RWPE2 (cell line): ENCODE measurements at regions not wholly inside any gene's neighbourhood (a gene's known extent, or its start where the extent isn't known, plus 50 kb on each side); places are given as distances from the start of the nearest gene placed in this dataset.
"Not testable (repeated sequence)": the region's sequence is repeated elsewhere in the genome, so short reads cannot be mapped to it uniquely, and the experiment has no call there.

Source experiments
- ATAC-seq: fragments of 200-7000 bp; cut with Tn5 transposase; 3 replicates; pipeline ENCODE4 v1.9.1; 2021; ENCODE audit warnings: low read depth
- DNase-seq: peaks from one replicate; pipeline ENCODE4 v3.0.0-alpha.2; 2020; ENCODE audit warnings: low spot score
- H3K27ac ChIP-seq: fragments of 450-650 bp; 2 replicates; pipeline ENCODE4 v1.5.1; 2017; ENCODE audit warnings: mild to moderate bottlenecking; ENCODE audit not compliant: poor library complexity, severe bottlenecking
- H3K27me3 ChIP-seq: fragments of 250-450 bp; sonication (Bioruptor Pico); 2 replicates; pipeline ENCODE4 v1.5.1; 2021; ENCODE audit warnings: mild to moderate bottlenecking, moderate library complexity; ENCODE audit not compliant: insufficient read depth, poor library complexity, severe bottlenecking
- H3K36me3 ChIP-seq: fragments of 250-450 bp; sonication (Bioruptor Pico); 2 replicates; pipeline ENCODE4 v1.5.1; 2020; ENCODE audit warnings: low read depth, mild to moderate bottlenecking, moderate library complexity
- H3K4me1 ChIP-seq: fragments of 250-450 bp; sonication (Bioruptor Pico); 2 replicates; pipeline ENCODE4 v1.5.1; 2021; ENCODE audit warnings: mild to moderate bottlenecking, moderate library complexity; ENCODE audit not compliant: insufficient read depth, poor library complexity, severe bottlenecking
- H3K4me3 ChIP-seq: fragments of 250-450 bp; sonication (Bioruptor Pico); 2 replicates; pipeline ENCODE4 v1.5.1; 2021; ENCODE audit warnings: mild to moderate bottlenecking, moderate library complexity; ENCODE audit not compliant: severe bottlenecking
- H3K9me3 ChIP-seq: fragments of 250-450 bp; sonication (Bioruptor Pico); 2 replicates; pipeline ENCODE4 v1.5.1; 2021; ENCODE audit warnings: mild to moderate bottlenecking, moderate library complexity; ENCODE audit not compliant: severe bottlenecking
- CTCF ChIP-seq: fragments of 450-650 bp; IDR thresholded peaks from one replicate; pipeline ENCODE4 v1.5.1; 2017; ENCODE audit warnings: mild to moderate bottlenecking, moderate library complexity; ENCODE audit not compliant: poor library complexity, severe bottlenecking

- no peak for TF ChIP-seq CTCF
- no peak for DNase-seq
Observed at GRCh38 chr5:36802187-36802586, 74.4 kb upstream of the NIPBL start.

GRCh38 chr5:36813249-36813648 is 63.3 kb upstream of the NIPBL start:
- H3K27ac ChIP-seq, ATAC-seq, H3K36me3 ChIP-seq, DNase-seq, H3K4me1 ChIP-seq, H3K4me3 ChIP-seq, H3K9me3 ChIP-seq: not testable (repeated sequence)
- peaks cover 15% of the 10 kb centered on the region for H3K27me3 ChIP-seq

More at GRCh38 chr5:36802187-36802586, 74.4 kb upstream of the NIPBL start:
- Histone ChIP-seq H3K36me3 (no peaks in the 10 kb centered on the region), H3K4me3 (no peak overlapping the region), H3K27me3 (peaks cover 34% of the 10 kb centered on the region), H3K4me1 (no peaks in the 10 kb centered on the region), H3K9me3 (no peaks in the 10 kb centered on the region), H3K27ac (no peak overlapping the region)
- no peak for ATAC-seq

- Histone ChIP-seq H3K36me3 (no peaks in the 10 kb centered on the region), H3K27ac (no peak overlapping the region), H3K4me3 (no peak overlapping the region), H3K27me3 (peaks cover 21% of the 10 kb centered on the region), H3K9me3 (no peaks in the 10 kb centered on the region), H3K4me1 (no peaks in the 10 kb centered on the region)
- no peak for DNase-seq
- no peak for ATAC-seq
- TF ChIP-seq CTCF, result no peak
Observed at GRCh38 chr5:36815871-36816270, 60.7 kb upstream of the NIPBL start.

- Histone ChIP-seq H3K4me3 (no peak overlapping the region), H3K36me3 (no peaks in the 10 kb centered on the region), H3K27ac (no peak overlapping the region), H3K27me3 (peaks cover 56% of the 10 kb centered on the region), H3K4me1 (no peaks in the 10 kb centered on the region), H3K9me3 (peaks cover 4% of the 10 kb centered on the region)
- TF ChIP-seq CTCF, result no peak
- ATAC-seq (no peak), DNase-seq (no peak)
Observed at GRCh38 chr5:36820900-36821299, 55.7 kb upstream of the NIPBL start.

- no peaks in the 10 kb centered on the region for H3K9me3 ChIP-seq
- no peaks in the 10 kb centered on the region for H3K36me3 ChIP-seq
- H3K4me1 ChIP-seq, result no peaks in the 10 kb centered on the region
- TF ChIP-seq CTCF, result no peak
- DNase-seq (no peak), ATAC-seq (no peak)
- H3K27ac ChIP-seq, result no peak overlapping the region
- no peak overlapping the region for H3K4me3 ChIP-seq
- peaks cover 29% of the 10 kb centered on the region for H3K27me3 ChIP-seq
Observed at GRCh38 chr5:36826694-36827093, 49.9 kb upstream of the NIPBL start.
